HG03439 (cell line): ENCODE measurements at regions not wholly inside any gene's neighbourhood (a gene's known extent, or its start where the extent isn't known, plus 50 kb on each side); places are given as distances from the start of the nearest gene placed in this dataset.
"Not testable (repeated sequence)": the region's sequence is repeated elsewhere in the genome, so short reads cannot be mapped to it uniquely, and the experiment has no call there.

Source experiments
- ATAC-seq: cut with Tn5 transposase; IDR thresholded peaks from one replicate; pipeline ENCODE4 v1.9.1; 2021; ENCODE audit warnings: mild to moderate bottlenecking, moderate library complexity; ENCODE audit not compliant: unreplicated experiment

DNA sequence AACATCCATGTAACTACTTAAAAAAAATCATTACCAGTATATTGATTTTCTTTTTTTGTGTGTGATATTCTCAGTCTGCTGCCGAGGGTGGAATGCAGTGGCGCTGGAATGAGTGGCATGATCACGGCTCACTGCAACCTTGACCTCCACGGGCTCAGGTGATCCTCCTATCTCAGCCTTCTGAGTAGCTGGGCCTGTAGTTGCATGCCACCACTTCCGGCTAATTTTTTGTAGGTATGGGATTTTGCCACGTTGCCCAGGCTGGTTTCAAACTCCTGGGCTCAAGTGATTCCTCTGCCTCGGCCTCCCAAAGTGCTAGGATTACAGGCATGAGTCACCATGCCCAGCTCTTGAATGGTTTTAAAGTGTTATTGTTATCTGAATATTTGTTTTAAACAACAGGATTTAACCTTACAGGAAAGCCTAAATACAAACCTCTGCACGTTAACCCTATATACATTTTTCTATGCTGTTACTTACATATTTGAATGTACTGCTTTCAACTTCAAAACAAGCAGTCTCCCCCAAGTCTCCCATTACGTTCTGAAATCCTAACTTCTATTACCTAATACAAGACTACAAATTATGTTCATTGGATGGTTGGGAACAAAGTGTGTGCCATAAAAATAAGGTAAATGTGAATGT lies 61.7 kb downstream of the KPNA2 start:
- ATAC-seq = no peak

DNA sequence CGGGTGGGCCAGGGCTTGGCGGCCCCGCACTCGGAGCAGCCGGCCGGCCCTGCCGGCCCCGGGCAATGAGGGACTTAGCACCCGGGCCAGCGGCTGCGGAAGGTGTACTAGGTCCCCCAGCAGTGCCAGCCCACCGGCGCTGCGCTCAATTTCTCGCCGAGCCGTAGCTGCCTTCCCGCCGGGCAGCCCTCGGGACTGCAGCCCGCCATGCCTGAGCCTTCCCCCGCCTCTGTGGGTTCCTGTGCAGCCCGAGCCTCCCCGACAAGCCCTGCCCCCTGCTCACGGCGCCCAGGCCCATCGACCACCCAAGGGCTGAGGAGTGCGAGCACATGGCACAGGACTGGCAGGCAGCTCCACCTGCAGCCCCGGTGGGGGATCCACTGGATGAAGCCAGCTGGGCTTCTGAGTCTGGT lies 63.8 kb downstream of the KPNA2 start:
- ATAC-seq = not testable (repeated sequence)

DNA sequence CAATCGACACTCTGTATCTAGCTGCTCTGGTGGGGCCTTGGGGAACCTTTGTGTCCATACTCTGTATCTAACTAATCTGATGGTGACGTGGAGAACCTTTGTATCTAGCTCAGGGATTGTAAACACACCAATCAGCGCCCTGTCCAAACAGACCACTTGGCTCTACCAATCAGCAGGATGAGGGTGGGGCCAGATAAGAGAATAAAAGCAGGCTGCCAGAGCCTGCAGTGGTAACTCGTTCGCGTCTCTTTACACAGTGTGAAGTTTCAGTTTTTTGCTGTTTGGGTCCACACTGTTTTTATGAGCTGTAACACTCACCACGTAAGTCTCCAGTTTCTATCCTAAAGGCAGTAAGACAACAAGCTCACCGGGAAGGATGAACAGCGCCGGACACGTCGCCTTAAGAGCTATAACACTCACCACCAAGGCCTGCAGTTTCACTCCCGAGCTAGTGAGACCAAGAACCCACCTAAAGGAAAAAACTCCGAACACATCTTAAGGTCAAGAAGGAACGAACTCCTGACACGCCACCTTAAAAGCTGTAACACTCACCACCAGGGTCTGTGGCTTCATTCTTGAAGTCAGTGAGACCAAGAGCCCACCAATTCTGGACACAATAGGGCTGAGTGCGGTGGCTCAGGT lies 64.6 kb downstream of the KPNA2 start:
- no peak for ATAC-seq

DNA sequence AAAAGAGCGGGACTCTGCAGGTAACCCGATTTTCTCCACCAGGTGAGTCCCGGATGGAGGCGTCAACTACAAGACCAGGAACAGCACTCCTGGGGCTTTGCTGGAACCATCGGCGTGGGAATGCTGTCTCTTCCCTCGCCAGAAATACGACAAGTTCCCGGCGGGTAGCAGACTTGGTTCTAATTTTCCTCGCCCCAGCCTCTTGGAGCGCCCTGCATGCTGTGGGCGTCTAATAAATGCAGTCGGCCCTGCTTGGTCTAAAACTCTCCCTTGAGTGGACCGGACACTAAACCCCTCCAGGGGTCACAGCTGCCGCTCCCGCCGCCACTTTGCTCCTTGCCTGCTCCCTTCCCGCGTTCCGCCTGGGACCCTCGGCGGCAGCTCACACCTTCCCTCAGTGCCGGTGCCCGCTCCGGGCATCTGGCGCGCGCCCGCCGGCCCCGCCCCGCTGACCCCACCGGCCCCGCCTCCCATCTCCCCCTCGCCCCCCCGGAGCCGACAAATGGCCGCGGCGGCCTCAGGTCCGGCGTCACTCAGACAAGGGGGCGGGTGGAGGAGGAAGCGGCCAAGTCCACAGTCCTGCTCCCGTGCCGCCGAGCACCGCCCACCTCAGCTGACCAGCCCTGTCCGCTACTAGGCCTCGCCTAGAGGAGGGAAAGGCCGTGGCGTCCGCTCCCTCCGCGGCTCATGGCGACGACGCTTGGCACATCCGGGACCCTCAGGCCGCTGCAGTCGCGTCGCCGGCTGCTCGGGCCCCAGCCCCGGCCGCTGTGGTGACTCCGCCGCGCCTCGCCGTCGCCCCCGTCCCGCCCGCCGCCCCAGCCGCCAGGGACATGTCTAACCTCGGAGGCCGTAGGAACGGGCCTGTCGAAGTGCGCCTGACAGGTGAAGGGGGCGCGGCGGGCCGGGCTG lies 65.8 kb downstream of the KPNA2 start:
- ATAC-seq = peak; percentile 93

DNA sequence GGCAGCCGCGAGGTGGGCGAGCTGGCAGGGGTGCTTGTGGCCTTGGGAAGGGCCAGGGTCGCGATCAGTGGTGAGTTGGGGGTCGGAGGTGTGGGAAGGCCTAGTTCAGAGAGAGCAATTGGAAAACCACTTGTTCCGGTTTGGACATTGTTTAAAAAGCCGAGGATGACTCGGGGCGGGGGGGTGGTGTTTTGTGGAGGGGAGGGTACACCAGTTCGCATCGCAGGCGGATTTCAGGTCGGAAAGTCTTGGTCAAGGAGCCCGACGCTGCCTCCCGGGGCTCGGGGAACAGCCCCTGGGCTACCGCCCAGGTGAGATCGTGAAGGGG lies 66.4 kb downstream of the KPNA2 start:
- no peak for ATAC-seq

DNA sequence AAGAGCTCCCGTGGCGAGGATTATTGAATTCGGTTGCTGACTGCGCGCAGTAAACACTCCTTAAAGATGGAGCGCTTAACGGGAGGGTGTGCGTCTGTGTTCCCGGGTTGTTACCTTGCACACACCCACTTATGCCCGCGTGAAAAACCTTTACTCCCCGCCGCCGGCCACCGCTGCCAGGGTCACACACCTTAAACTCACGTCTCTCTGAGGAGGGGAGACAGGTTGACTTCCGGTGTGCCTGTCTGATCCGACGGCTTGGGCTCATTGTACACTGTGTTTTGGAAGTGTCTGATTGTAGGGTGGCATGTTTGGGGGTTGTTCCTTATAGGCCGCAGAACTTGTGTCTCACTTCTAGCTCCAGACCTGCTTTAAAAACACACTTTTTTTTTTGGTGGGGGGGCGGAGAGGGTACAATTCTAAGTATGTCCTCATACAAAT lies 66.8 kb downstream of the KPNA2 start:
- no peak for ATAC-seq

DNA sequence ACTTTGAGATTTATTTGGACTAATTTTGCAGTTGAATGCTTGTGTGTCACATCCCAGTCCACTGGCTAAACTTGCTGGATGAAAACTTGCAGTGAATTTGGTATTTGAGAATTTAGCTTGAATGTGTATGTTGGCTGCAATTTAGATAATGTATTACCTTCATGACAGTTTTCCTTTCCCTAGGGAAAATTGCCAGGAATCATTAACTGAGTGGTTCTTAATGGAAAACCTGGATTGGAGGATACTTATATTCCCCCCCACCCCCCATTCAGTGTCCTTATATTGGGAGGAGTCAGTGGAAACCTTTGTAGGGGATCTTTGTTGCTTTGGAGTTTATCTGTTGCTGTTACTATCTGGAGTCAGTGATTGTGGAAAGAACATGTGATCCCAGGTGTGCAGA lies 67.6 kb downstream of the KPNA2 start:
- ATAC-seq = no peak

DNA sequence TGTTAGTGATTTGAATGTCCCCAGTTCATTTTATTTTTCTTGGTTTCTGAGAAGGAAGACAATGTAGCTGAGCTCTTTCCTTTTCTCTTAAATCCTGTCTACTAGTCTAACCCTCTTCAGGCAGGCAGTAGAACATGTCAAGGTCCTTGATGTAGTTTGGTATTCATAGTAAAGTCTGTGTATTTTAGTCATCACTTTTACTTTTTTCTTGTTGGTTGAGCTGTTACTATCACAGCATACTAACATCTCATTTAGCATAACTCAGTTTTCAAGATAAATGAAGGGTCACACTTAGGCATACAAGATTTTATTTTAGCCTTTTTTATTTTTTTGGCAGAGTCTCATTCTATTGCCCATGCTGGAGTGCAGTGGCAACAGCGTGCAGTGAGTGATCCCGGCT lies 70.5 kb downstream of the KPNA2 start:
- no peak for ATAC-seq

DNA sequence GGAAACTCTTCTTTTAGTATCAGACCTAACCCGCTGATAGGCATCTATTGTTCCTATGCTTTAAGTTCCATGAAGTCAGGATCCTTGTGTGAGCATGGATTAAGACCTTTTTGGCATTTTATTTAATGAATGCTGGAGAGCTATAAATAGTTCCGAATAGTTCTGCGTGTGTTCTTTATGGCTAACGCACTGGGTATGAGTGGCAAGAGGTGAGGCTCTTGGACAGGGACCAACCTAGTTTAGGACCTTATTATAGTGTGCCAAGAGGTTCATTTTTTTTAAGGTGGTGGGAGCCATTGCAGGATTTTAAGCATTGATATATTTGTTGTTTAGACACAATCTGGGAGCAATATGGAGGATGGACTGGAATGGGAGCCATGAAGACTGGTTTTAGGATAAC lies 71.8 kb downstream of the KPNA2 start:
- no peak for ATAC-seq

DNA sequence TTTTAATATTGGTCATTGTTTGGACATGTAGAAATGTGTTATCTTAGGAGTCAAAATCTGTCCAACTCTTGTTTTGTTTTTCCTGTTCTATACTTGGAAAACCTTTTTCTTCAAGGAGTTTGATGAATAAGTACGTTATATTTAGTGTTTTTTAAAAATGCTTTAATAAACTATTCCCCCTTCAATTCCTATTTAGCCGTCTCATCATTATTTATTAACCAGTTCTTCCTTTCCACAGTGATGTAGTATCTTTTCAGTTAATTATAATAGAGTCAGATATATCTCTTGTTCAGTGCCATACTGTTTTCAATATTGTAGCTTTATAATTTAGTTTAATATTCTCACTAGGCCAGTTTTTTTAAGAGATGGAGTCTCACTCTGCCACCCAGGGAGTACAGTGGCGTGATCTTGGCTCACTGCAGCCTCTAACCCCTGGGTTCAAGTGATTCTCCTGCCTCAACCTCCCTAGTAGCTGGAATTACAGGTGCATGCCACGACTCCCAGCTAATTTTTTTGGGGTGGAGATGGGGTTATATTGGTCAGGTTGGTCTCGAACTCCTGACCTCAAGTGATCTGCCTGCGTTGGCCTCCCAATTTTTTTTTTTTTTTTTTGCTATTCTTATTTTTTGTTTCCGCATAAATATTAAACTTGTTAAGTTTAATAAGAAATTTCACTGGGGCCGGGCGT lies 72.9 kb downstream of the KPNA2 start:
- ATAC-seq = no peak

DNA sequence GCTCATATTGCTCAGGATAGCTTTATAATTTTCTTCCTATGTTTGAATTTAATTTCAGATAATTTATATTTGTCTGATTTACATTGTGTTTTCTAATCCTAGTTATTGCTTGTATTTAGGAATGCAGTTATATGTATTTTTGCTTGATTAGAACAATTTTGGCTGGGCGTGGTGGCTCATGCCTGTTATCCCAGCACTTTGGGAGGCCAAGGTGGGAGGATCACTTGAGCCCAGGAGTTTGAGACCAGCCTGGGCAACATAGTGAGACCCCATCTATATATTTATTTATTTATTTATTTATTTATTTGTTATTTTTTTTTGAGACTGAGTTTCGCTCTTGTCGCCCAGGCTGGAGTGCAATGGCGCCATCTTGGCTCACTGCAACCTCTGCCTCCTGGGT lies 73.9 kb downstream of the KPNA2 start:
- not testable (repeated sequence) for ATAC-seq

DNA sequence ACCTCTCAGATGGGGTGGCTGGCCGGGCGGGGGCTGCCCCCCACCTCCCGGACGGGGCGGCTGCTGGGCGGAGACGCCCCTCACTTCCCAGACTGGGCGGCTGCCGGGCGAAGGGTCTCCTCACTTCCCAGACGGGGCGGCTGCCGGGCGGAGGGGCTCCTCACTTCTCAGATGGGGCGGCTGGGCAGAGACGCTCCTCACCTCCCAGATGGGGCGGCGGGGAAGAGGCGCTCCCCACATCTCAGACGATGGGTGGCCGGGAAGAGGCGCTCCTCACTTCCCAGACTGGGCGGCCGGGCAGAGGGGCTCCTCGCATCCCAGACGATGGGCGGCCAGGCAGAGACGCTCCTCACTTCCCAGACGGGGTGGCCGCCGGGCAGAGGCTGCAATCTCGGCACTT lies 80.7 kb downstream of the KPNA2 start:
- ATAC-seq = not testable (repeated sequence)

DNA sequence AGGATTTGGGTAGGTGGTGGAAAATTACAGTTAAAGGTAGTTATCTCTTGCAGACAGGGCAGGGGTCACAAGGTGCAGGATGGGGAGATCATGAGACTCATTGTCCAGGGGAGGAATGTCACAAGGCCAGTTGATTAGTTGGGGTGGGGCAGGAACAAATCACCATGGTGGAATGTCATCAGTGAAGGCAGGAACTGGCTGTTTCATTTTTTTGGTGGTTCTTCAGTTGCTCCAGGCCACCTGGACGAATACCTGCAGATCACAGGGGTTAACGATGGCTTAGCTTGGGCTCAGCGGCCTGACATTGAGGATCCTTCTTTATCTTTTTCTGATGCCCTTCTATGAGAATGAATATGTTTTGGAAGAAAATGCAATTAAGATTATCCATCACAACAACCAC lies 87.1 kb downstream of the KPNA2 start:
- no peak for ATAC-seq

DNA sequence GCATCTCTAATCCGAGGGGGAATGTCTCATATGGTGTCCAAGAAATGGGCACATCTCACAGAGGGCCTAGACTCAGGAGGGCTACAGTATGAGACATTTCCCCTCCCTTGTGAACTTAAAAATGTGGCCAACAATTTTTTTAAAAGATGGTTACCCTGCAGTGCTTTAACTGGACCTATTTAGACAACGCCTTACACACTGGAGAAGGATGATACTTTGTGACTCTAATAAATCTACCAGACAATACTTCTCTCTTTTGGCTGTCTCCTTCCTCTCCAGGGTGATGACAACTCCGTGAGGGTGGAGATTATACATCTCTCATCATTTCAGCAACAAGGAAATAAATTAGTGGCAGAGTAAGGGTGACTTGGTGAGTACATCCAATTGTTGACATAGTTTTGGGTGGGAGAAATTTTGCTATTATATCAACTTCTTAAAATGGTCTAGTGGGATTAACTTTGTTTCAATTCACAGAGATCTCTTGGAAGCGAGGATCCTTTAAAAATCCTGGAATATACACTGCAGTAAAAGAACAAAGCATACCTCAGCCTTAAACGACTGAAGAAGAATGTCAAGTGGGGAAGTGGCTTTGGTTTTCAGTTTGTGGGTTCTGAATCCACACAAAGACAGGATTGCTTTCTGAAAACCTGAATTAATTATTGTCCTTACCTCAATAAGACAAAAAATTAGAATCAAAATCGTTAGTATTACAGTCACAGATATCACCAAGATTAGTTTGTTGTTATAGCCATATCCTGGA lies 89.8 kb downstream of the KPNA2 start:
- no peak for ATAC-seq

DNA sequence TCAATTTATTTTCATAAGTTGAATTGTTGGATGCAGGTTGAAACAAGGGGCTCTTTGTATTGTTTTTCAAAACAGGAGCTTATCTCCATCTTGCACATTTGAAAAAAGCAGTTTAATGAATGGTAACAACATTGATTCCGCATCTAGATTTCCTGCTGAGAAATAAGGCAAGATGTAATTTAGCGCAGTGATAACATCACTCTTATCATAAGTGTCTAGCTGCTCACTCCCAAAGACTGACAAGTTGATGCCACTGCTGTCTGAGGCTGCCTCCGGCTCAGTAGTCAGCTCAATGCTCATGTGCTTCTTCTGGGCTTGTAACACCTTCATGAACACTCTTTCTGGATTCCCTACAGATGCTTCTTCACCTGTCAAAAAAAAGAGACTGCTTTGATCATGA lies 92.4 kb downstream of the KPNA2 start:
- ATAC-seq = no peak

DNA sequence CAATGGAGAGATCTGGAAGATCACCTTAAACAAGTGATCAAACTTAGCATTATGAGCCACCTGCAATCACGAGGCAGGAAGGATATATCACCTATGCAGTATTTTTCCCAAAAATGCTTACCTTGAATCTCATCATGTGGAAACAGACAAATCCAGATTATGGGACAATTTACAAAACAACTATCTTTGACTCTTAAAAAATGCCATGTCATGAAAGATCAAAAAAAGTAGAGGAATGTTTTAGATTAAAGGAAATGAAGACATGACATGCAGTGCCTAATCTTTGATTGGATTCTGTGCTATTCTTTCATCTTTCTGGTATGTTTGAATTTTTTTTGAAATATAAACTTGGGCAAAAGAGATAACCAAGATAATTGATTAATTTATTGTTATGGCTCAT lies 95.9 kb downstream of the KPNA2 start:
- no peak for ATAC-seq

DNA sequence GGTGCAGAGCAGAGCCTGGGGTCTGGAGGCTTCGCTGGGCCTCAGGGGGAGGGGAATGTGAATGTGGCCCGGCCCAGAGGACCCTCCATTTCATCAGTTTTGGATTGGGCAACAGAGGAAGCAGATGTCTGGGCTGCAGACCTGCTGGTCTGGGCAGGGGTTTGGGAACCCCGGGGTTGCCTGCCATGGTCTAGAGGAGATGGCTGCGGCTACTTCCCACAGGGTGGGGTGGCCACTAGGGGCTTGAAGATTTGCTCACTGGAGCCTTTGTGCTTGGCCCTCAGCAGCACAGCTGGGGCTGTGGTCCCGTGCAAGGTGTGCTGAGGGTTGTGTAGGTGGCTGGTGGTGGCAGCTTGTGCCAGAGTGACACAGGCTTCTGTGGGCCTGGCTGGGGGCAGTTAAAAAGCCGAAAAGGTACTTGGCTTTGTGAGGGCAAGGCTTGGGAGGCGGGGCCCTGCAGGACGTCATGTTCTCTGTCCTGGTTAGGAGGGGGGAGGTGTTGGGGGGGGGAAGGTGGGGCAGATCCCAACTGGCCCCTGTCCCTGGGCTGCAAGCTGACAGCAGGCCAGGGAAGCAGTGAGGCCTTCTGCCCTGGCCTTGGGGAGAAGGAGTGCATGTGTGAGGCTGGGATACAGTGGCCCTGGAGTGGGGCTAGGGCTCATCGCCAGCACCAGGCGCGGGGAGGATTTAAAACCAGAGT lies 98.0 kb downstream of the KPNA2 start:
- no peak for ATAC-seq

DNA sequence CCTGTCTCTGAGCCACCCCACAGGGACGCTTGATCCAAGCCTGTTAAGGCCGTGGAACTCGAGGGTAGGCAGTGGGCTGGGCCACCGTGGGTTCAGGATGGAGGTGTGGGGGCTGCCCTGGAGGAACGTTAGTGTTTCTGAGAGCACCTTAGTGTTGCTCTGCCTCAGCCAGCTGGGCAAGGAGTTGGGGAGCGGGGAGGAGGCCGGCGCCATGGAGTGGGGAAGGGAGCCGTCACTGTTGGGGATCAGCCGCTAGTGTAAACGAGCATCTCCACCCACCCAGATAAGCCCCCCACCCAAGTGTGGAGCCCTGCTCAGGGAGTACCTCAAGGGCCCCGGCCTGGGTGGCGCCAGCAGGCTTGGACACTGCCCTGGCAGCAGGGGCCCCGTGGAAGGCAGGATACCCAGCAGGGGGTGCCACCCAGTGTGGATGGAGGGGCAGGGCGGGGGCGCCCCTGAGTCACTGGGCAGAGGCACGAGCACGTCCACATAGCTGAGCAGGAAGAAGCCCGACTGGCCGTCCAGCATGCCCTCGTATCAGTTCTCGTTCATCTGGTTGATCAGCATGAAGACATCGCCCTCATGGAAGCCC lies 98.6 kb downstream of the KPNA2 start:
- ATAC-seq = no peak

DNA sequence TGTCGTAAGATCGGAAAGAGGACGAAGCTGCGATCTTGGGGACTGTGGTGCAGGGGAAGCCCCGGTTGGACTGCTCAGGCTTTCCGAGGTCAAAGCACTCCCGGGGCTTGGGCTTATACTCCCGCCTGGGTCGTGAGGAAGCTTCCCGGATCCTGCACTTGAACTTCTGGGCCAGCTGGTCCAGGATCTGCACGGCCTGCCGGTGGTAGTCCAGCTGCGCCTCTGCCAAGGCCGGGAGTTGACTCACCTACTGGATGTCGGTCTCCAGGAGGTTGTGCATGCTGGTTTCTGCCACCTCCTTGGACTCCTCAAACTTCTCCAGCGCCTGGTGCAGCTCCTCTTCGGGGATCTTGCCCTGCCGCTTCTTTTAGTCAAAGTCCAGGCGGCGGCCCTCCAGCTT lies 99.2 kb downstream of the KPNA2 start:
- ATAC-seq = no peak
